ENCODE measurements at regions not wholly inside any gene's neighbourhood (a gene's known extent, or its start where the extent isn't known, plus 50 kb on each side); places are given as distances from the start of the nearest gene placed in this dataset.
"Not testable (repeated sequence)": the region's sequence is repeated elsewhere in the genome, so short reads cannot be mapped to it uniquely, and the experiment has no call there.

- Histone ChIP-seq H3K9me3 (ENCODE audit: control insufficient read depth, insufficient read depth, low read length) (no peaks in the 10 kb centered on the region), H3K27me3 (ENCODE audit: control insufficient read depth, insufficient read depth, low read length) (no peaks in the 10 kb centered on the region), H3K27ac (ENCODE audit: low read depth, low read length) (no peak overlapping the region), H3K9ac (ENCODE audit: low read depth, low read length) (no peak overlapping the region), H3K4me1 (ENCODE audit: control insufficient read depth, insufficient read depth, low read length) (no peaks in the 10 kb centered on the region), H3K36me3 (ENCODE audit: control insufficient read depth, insufficient read depth, low read length) (no peaks in the 10 kb centered on the region), H3K4me3 (ENCODE audit: low read depth, low read length) (no peak overlapping the region)
These were observed 406.7 kb downstream of the RWDD3 start for GRCh38 chr1:95640746-95641145.

- no peak overlapping the region for H3K9ac ChIP-seq (ENCODE audit: low read depth, low read length)
- no peaks in the 10 kb centered on the region for H3K36me3 ChIP-seq (ENCODE audit: control insufficient read depth, insufficient read depth, low read length)
- H3K9me3 ChIP-seq (ENCODE audit: control insufficient read depth, insufficient read depth, low read length), result no peaks in the 10 kb centered on the region
- H3K27me3 ChIP-seq (ENCODE audit: control insufficient read depth, insufficient read depth, low read length), result no peaks in the 10 kb centered on the region
- H3K27ac ChIP-seq (ENCODE audit: low read depth, low read length), result no peak overlapping the region
- H3K4me1 ChIP-seq (ENCODE audit: control insufficient read depth, insufficient read depth, low read length), result no peaks in the 10 kb centered on the region
- H3K4me3 ChIP-seq (ENCODE audit: low read depth, low read length), result no peak overlapping the region
These were observed 407.4 kb downstream of the RWDD3 start for GRCh38 chr1:95641386-95641785.

- Histone ChIP-seq H3K27me3 (ENCODE audit: control insufficient read depth, insufficient read depth, low read length) (no peaks in the 10 kb centered on the region), H3K9ac (ENCODE audit: low read depth, low read length) (no peak overlapping the region), H3K4me3 (ENCODE audit: low read depth, low read length) (no peak overlapping the region), H3K9me3 (ENCODE audit: control insufficient read depth, insufficient read depth, low read length) (no peaks in the 10 kb centered on the region), H3K36me3 (ENCODE audit: control insufficient read depth, insufficient read depth, low read length) (no peaks in the 10 kb centered on the region), H3K27ac (ENCODE audit: low read depth, low read length) (no peak overlapping the region), H3K4me1 (ENCODE audit: control insufficient read depth, insufficient read depth, low read length) (no peaks in the 10 kb centered on the region)
These were observed 408.0 kb downstream of the RWDD3 start for GRCh38 chr1:95642035-95642434.

GRCh38 chr1:95643071-95643470, 409.1 kb downstream of the RWDD3 start:
- H3K9ac ChIP-seq (ENCODE audit: low read depth, low read length), result no peak overlapping the region
- H3K4me3 ChIP-seq (ENCODE audit: low read depth, low read length), result no peak overlapping the region
- H3K36me3 ChIP-seq (ENCODE audit: control insufficient read depth, insufficient read depth, low read length), result no peaks in the 10 kb centered on the region
- H3K9me3 ChIP-seq (ENCODE audit: control insufficient read depth, insufficient read depth, low read length), result no peaks in the 10 kb centered on the region
- H3K4me1 ChIP-seq (ENCODE audit: control insufficient read depth, insufficient read depth, low read length), result no peaks in the 10 kb centered on the region
- H3K27me3 ChIP-seq (ENCODE audit: control insufficient read depth, insufficient read depth, low read length), result no peaks in the 10 kb centered on the region
- H3K27ac ChIP-seq (ENCODE audit: low read depth, low read length), result no peak overlapping the region

GRCh38 chr1:95645126-95645525, 411.1 kb downstream of the RWDD3 start:
- H3K4me1 ChIP-seq (ENCODE audit: control insufficient read depth, insufficient read depth, low read length); H3K9ac ChIP-seq (ENCODE audit: low read depth, low read length); H3K36me3 ChIP-seq (ENCODE audit: control insufficient read depth, insufficient read depth, low read length); H3K27ac ChIP-seq (ENCODE audit: low read depth, low read length); H3K9me3 ChIP-seq (ENCODE audit: control insufficient read depth, insufficient read depth, low read length); H3K27me3 ChIP-seq (ENCODE audit: control insufficient read depth, insufficient read depth, low read length); H3K4me3 ChIP-seq (ENCODE audit: low read depth, low read length): not testable (repeated sequence)

GRCh38 chr1:95650631-95651030, 416.6 kb downstream of the RWDD3 start:
- no peak overlapping the region for H3K4me3 ChIP-seq (ENCODE audit: low read depth, low read length)
- no peak overlapping the region for H3K27ac ChIP-seq (ENCODE audit: low read depth, low read length)
- no peak overlapping the region for H3K9ac ChIP-seq (ENCODE audit: low read depth, low read length)
- no peaks in the 10 kb centered on the region for H3K27me3 ChIP-seq (ENCODE audit: control insufficient read depth, insufficient read depth, low read length)
- H3K36me3 ChIP-seq (ENCODE audit: control insufficient read depth, insufficient read depth, low read length), result no peaks in the 10 kb centered on the region
- H3K4me1 ChIP-seq (ENCODE audit: control insufficient read depth, insufficient read depth, low read length), result no peaks in the 10 kb centered on the region
- no peaks in the 10 kb centered on the region for H3K9me3 ChIP-seq (ENCODE audit: control insufficient read depth, insufficient read depth, low read length)

GRCh38 chr1:95652423-95652965, 418.5 kb downstream of the RWDD3 start:
- Histone ChIP-seq H3K4me3 (ENCODE audit: low read depth, low read length) (no peak overlapping the region), H3K9ac (ENCODE audit: low read depth, low read length) (no peak overlapping the region), H3K27me3 (ENCODE audit: control insufficient read depth, insufficient read depth, low read length) (no peaks in the 10 kb centered on the region), H3K36me3 (ENCODE audit: control insufficient read depth, insufficient read depth, low read length) (no peaks in the 10 kb centered on the region), H3K27ac (ENCODE audit: low read depth, low read length) (no peak overlapping the region), H3K9me3 (ENCODE audit: control insufficient read depth, insufficient read depth, low read length) (no peaks in the 10 kb centered on the region), H3K4me1 (ENCODE audit: control insufficient read depth, insufficient read depth, low read length) (no peaks in the 10 kb centered on the region)

GRCh38 chr1:95653618-95654017, 419.6 kb downstream of the RWDD3 start:
- no peaks in the 10 kb centered on the region for H3K27me3 ChIP-seq (ENCODE audit: control insufficient read depth, insufficient read depth, low read length)
- no peaks in the 10 kb centered on the region for H3K36me3 ChIP-seq (ENCODE audit: control insufficient read depth, insufficient read depth, low read length)
- no peak overlapping the region for H3K4me3 ChIP-seq (ENCODE audit: low read depth, low read length)
- H3K27ac ChIP-seq (ENCODE audit: low read depth, low read length), result no peak overlapping the region
- H3K9me3 ChIP-seq (ENCODE audit: control insufficient read depth, insufficient read depth, low read length), result no peaks in the 10 kb centered on the region
- H3K4me1 ChIP-seq (ENCODE audit: control insufficient read depth, insufficient read depth, low read length), result no peaks in the 10 kb centered on the region
- no peak overlapping the region for H3K9ac ChIP-seq (ENCODE audit: low read depth, low read length)

GRCh38 chr1:95655321-95656020, 421.5 kb downstream of the RWDD3 start:
- Histone ChIP-seq H3K27ac (ENCODE audit: low read depth, low read length) (no peak overlapping the region), H3K4me3 (ENCODE audit: low read depth, low read length) (no peak overlapping the region), H3K27me3 (ENCODE audit: control insufficient read depth, insufficient read depth, low read length) (no peaks in the 10 kb centered on the region)

GRCh38 chr1:95657248-95657647, 423.2 kb downstream of the RWDD3 start:
- Histone ChIP-seq H3K4me3 (ENCODE audit: low read depth, low read length) (no peak overlapping the region), H3K36me3 (ENCODE audit: control insufficient read depth, insufficient read depth, low read length) (no peaks in the 10 kb centered on the region), H3K9me3 (ENCODE audit: control insufficient read depth, insufficient read depth, low read length) (no peaks in the 10 kb centered on the region), H3K27ac (ENCODE audit: low read depth, low read length) (no peak overlapping the region), H3K9ac (ENCODE audit: low read depth, low read length) (no peak overlapping the region), H3K27me3 (ENCODE audit: control insufficient read depth, insufficient read depth, low read length) (no peaks in the 10 kb centered on the region), H3K4me1 (ENCODE audit: control insufficient read depth, insufficient read depth, low read length) (no peaks in the 10 kb centered on the region)

More at GRCh38 chr1:95655321-95656020, 421.5 kb downstream of the RWDD3 start:
- Histone ChIP-seq H3K36me3 (ENCODE audit: control insufficient read depth, insufficient read depth, low read length) (no peaks in the 10 kb centered on the region), H3K9me3 (ENCODE audit: control insufficient read depth, insufficient read depth, low read length) (no peaks in the 10 kb centered on the region), H3K9ac (ENCODE audit: low read depth, low read length) (no peak overlapping the region), H3K4me1 (ENCODE audit: control insufficient read depth, insufficient read depth, low read length) (no peaks in the 10 kb centered on the region)

GRCh38 chr1:95659166-95659565, 425.2 kb downstream of the RWDD3 start:
- no peak overlapping the region for H3K27ac ChIP-seq (ENCODE audit: low read depth, low read length)
- H3K4me3 ChIP-seq (ENCODE audit: low read depth, low read length), result no peak overlapping the region
- no peak overlapping the region for H3K9ac ChIP-seq (ENCODE audit: low read depth, low read length)
- H3K36me3 ChIP-seq (ENCODE audit: control insufficient read depth, insufficient read depth, low read length), result no peaks in the 10 kb centered on the region
- no peaks in the 10 kb centered on the region for H3K27me3 ChIP-seq (ENCODE audit: control insufficient read depth, insufficient read depth, low read length)
- H3K9me3 ChIP-seq (ENCODE audit: control insufficient read depth, insufficient read depth, low read length), result no peaks in the 10 kb centered on the region
- no peaks in the 10 kb centered on the region for H3K4me1 ChIP-seq (ENCODE audit: control insufficient read depth, insufficient read depth, low read length)

All from HUES48 (cell line).